ENCODE measurements at regions not wholly inside any gene's neighbourhood (a gene's known extent, or its start where the extent isn't known, plus 50 kb on each side); places are given as distances from the start of the nearest gene placed in this dataset.
"Not testable (repeated sequence)": the region's sequence is repeated elsewhere in the genome, so short reads cannot be mapped to it uniquely, and the experiment has no call there.

DNA sequence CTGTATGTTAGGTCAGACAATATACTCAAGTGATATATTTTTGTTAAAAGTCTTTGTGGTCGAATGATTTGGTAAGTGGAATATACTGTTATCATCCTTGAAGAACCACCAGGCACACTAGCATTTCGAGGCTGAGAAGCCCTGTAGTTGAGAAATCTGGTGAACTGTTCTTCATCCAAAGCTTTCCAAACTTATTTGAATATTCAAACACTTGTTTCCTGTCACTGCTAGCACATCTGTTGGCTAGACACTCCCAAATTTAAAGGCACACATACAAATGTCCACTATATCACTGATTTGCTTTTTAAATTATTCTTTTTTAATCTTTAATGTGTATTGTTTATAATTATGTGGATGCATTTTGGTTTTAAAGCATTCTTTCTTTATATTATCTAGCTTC is 241.9 kb upstream of the CNTNAP5 start:
- peaks cover 0 to 9% (median 0%) of the 10 kb centered on the region in 3 experiments for H3K9me3 ChIP-seq (ENCODE audit: control insufficient read depth in 2 of 3, low read length in 3 of 3)
- intact Hi-C loops (cut with micrococcal nuclease), result no loop called here
- DNase-seq, result no peak
- no peaks in the 10 kb centered on the region for H3K36me3 ChIP-seq (ENCODE audit: control insufficient read depth in 2 of 3, insufficient read depth in 3 of 3, low read length in 3 of 3)
- H3K4me3 ChIP-seq (ENCODE audit: low read length), result no peak overlapping the region
- H3K4me3 Mint-ChIP-seq, result no peak overlapping the region
- CTCF ChIA-PET, result no interaction called here
- no peaks in the 10 kb centered on the region for H3K4me1 Mint-ChIP-seq
- no peaks in the 10 kb centered on the region for H3K36me3 Mint-ChIP-seq
- no peak overlapping the region for H3K27ac Mint-ChIP-seq
- peaks cover 3 to 31% (median 7%) of the 10 kb centered on the region in 11 donors for H3K9me3 Mint-ChIP-seq
- H3K27me3 ChIP-seq (ENCODE audit: control insufficient read depth in 2 of 2, insufficient read depth in 2 of 2, low read length in 2 of 2), result no peaks in the 10 kb centered on the region
- POLR2A ChIA-PET, result no interaction called here
- H3K4me1 ChIP-seq (ENCODE audit: control insufficient read depth in 2 of 2, insufficient read depth in 2 of 2, low read length in 2 of 2), result no peaks in the 10 kb centered on the region
- H3K27ac ChIP-seq (ENCODE audit: low read depth, low read length), result no peak overlapping the region
- ATAC-seq, result no peak
- H3K27me3 Mint-ChIP-seq, result no peaks in the 10 kb centered on the region

DNA sequence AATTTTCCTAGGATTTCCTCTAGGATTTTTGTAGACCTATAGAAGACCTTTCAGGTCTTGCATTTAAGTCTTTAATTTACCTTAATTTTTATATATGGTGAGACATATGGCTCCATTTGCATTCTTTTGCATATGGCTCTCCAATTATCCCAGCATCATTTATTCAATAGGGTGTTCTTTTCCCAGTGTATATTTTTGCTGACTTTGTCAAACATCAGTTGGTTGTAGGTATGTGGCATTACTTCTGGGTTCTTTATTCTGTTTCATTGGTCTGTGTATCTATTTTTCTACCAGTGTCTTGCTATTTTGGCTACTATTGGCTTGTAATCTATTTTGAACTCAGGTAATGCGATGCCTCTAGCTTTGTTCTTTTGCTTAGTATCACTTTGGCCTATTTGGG is 239.8 kb upstream of the CNTNAP5 start:
- DNase-seq (no peak), ATAC-seq (no peak)
- H3K27ac ChIP-seq (ENCODE audit: low read depth, low read length), result no peak overlapping the region
- Mint-ChIP-seq H3K27ac (no peak overlapping the region), H3K27me3 (no peaks in the 10 kb centered on the region), H3K36me3 (no peaks in the 10 kb centered on the region), H3K4me1 (no peaks in the 10 kb centered on the region), H3K9me3 (peaks cover 2 to 31% (median 5%) of the 10 kb centered on the region in 11 donors), H3K4me3 (no peak overlapping the region)
- POLR2A ChIA-PET, result no interaction called here
- CTCF ChIA-PET, result no interaction called here
- H3K36me3 ChIP-seq (ENCODE audit: control insufficient read depth in 2 of 3, insufficient read depth in 3 of 3, low read length in 3 of 3), result no peaks in the 10 kb centered on the region
- intact Hi-C loops (cut with micrococcal nuclease), result no loop called here
- no peaks in the 10 kb centered on the region for H3K27me3 ChIP-seq (ENCODE audit: control insufficient read depth in 2 of 2, insufficient read depth in 2 of 2, low read length in 2 of 2)
- peaks cover 0 to 9% (median 0%) of the 10 kb centered on the region in 3 experiments for H3K9me3 ChIP-seq (ENCODE audit: control insufficient read depth in 2 of 3, low read length in 3 of 3)
- no peaks in the 10 kb centered on the region for H3K4me1 ChIP-seq (ENCODE audit: control insufficient read depth in 2 of 2, insufficient read depth in 2 of 2, low read length in 2 of 2)
- H3K4me3 ChIP-seq (ENCODE audit: low read length), result no peak overlapping the region

DNA sequence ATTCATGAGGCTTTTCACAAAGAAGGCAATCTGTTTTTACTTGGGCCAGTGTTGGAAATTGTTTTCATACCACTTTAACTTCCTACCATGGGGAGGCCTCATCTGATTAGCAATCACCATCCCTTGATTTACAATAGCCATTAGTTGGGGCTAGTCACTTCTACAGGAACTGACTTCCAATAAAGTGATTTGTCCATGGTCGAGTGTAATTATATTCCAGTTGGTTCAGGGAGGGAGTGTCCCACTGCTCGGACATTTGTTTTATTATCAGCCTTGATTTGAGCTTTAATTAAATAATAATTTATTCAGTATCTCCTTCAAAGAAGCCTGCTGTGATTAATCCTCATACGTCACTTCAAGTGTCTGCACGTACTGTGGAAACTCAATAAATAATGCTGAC is 233.9 kb upstream of the CNTNAP5 start:
- Mint-ChIP-seq H3K4me3 (no peak overlapping the region), H3K36me3 (no peaks in the 10 kb centered on the region), H3K27me3 (no peaks in the 10 kb centered on the region), H3K27ac (no peak overlapping the region), H3K4me1 (no peaks in the 10 kb centered on the region), H3K9me3 (peaks cover 2 to 21% (median 7%) of the 10 kb centered on the region in 11 donors)
- ATAC-seq (no peak), DNase-seq (no peak)
- intact Hi-C loops (cut with micrococcal nuclease), result no loop called here
- H3K4me3 ChIP-seq (ENCODE audit: low read length), result no peak overlapping the region
- POLR2A ChIA-PET, result no interaction called here
- no peaks in the 10 kb centered on the region for H3K9me3 ChIP-seq (ENCODE audit: control insufficient read depth in 2 of 3, low read length in 3 of 3)
- no peak overlapping the region for H3K27ac ChIP-seq (ENCODE audit: low read depth, low read length)
- CTCF ChIA-PET, result no interaction called here
- no peaks in the 10 kb centered on the region for H3K4me1 ChIP-seq (ENCODE audit: control insufficient read depth in 2 of 2, insufficient read depth in 2 of 2, low read length in 2 of 2)
- no peaks in the 10 kb centered on the region for H3K36me3 ChIP-seq (ENCODE audit: control insufficient read depth in 2 of 3, insufficient read depth in 3 of 3, low read length in 3 of 3)
- no peaks in the 10 kb centered on the region for H3K27me3 ChIP-seq (ENCODE audit: control insufficient read depth in 2 of 2, insufficient read depth in 2 of 2, low read length in 2 of 2)

DNA sequence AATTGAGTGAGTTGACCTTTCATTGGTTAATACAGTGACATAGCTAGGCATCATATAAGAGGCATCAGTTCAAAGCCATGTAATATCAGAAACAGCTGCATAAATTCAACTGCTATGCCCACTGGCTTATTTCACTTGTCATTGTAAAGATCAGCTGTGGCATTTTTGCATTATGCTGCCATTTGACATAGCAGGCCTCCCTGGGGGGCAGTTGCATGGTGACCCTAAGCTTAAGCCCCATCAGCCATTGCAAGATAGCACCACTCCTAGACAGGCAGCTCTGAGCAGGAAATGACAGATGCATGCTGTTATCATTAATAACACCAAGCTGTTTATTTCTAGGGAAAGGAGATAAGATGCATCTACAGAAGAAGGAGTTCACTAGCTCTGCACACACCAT is 233.4 kb upstream of the CNTNAP5 start:
- POLR2A ChIA-PET, result no interaction called here
- intact Hi-C loops (cut with micrococcal nuclease), result no loop called here
- no peaks in the 10 kb centered on the region for H3K4me1 ChIP-seq (ENCODE audit: control insufficient read depth in 2 of 2, insufficient read depth in 2 of 2, low read length in 2 of 2)
- DNase-seq (no peak), ATAC-seq (peak; percentile 37)
- CTCF ChIA-PET, result no interaction called here
- H3K27me3 Mint-ChIP-seq, result no peaks in the 10 kb centered on the region
- H3K9me3 ChIP-seq (ENCODE audit: control insufficient read depth in 2 of 3, low read length in 3 of 3), result no peaks in the 10 kb centered on the region
- no peaks in the 10 kb centered on the region for H3K4me1 Mint-ChIP-seq
- H3K4me3 ChIP-seq (ENCODE audit: low read length), result no peak overlapping the region
- H3K36me3 ChIP-seq (ENCODE audit: control insufficient read depth in 2 of 3, insufficient read depth in 3 of 3, low read length in 3 of 3), result no peaks in the 10 kb centered on the region
- no peak overlapping the region for H3K27ac ChIP-seq (ENCODE audit: low read depth, low read length)
- H3K27ac Mint-ChIP-seq, result no peak overlapping the region
- H3K27me3 ChIP-seq (ENCODE audit: control insufficient read depth in 2 of 2, insufficient read depth in 2 of 2, low read length in 2 of 2), result no peaks in the 10 kb centered on the region
- H3K36me3 Mint-ChIP-seq, result no peaks in the 10 kb centered on the region
- no peak overlapping the region for H3K4me3 Mint-ChIP-seq
- peaks cover 0 to 17% (median 6%) of the 10 kb centered on the region in 11 donors for H3K9me3 Mint-ChIP-seq

DNA sequence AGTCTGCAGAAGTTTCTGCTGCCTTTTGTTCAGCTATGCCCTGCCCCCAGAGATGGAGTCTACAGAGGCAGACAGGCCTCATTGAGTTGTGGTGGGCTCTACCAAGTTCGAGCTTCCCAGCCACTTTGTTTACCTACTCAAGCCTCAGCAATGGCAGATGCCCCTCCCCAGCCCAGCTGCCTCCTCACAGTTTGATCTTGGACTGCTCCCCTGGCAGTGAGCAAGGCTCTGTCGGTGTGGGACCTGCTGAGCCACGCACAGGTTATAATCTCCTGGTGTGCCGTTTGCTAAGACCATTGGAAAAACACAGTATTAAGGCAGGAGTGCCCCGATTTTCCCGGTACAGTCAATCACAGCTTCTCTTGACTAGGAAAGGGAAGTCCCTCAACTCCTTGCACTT is 221.0 kb upstream of the CNTNAP5 start:
- H3K4me3 Mint-ChIP-seq; POLR2A ChIA-PET; H3K27me3 ChIP-seq (ENCODE audit: control insufficient read depth in 2 of 2, insufficient read depth in 2 of 2, low read length in 2 of 2); H3K4me3 ChIP-seq (ENCODE audit: low read length); H3K27ac ChIP-seq (ENCODE audit: low read depth, low read length); H3K9me3 ChIP-seq (ENCODE audit: control insufficient read depth in 2 of 3, low read length in 3 of 3); H3K27me3 Mint-ChIP-seq; H3K4me1 Mint-ChIP-seq; H3K36me3 ChIP-seq (ENCODE audit: control insufficient read depth in 2 of 3, insufficient read depth in 3 of 3, low read length in 3 of 3); intact Hi-C loops (cut with micrococcal nuclease); H3K36me3 Mint-ChIP-seq; DNase-seq; H3K27ac Mint-ChIP-seq; H3K4me1 ChIP-seq (ENCODE audit: control insufficient read depth in 2 of 2, insufficient read depth in 2 of 2, low read length in 2 of 2); ATAC-seq; CTCF ChIA-PET: not testable (repeated sequence)
- H3K9me3 Mint-ChIP-seq, result peaks cover 12 to 48% (median 26%) of the 10 kb centered on the region in 11 donors

DNA sequence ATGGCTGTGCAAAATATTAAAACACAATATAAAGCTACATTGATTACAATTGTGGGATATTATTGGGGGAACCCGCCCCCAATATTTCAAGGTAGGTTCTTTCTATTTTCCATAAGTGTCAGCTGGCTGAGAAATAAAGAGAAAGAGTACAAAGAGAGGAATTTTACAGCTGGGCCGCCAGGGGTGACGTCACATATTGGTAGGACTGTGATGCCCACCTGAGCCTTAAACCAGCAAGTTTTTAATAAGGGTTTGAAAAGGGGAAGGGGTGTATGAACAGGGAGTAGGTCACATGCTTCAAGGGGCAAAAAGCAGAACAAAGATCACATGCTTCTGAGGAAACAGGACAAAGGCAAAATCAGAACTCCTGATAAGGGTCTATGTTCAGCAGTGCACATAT is 219.3 kb upstream of the CNTNAP5 start:
- H3K4me3 ChIP-seq (ENCODE audit: low read length); H3K27me3 Mint-ChIP-seq; H3K27me3 ChIP-seq (ENCODE audit: control insufficient read depth in 2 of 2, insufficient read depth in 2 of 2, low read length in 2 of 2); H3K4me1 Mint-ChIP-seq; H3K27ac ChIP-seq (ENCODE audit: low read depth, low read length); CTCF ChIA-PET; ATAC-seq; POLR2A ChIA-PET; H3K36me3 ChIP-seq (ENCODE audit: control insufficient read depth in 2 of 3, insufficient read depth in 3 of 3, low read length in 3 of 3); H3K36me3 Mint-ChIP-seq; H3K27ac Mint-ChIP-seq; H3K9me3 ChIP-seq (ENCODE audit: control insufficient read depth in 2 of 3, low read length in 3 of 3); DNase-seq; H3K4me1 ChIP-seq (ENCODE audit: control insufficient read depth in 2 of 2, insufficient read depth in 2 of 2, low read length in 2 of 2); H3K4me3 Mint-ChIP-seq; intact Hi-C loops (cut with micrococcal nuclease): not testable (repeated sequence)
- H3K9me3 Mint-ChIP-seq, result peaks cover 12 to 58% (median 31%) of the 10 kb centered on the region in 11 donors

DNA sequence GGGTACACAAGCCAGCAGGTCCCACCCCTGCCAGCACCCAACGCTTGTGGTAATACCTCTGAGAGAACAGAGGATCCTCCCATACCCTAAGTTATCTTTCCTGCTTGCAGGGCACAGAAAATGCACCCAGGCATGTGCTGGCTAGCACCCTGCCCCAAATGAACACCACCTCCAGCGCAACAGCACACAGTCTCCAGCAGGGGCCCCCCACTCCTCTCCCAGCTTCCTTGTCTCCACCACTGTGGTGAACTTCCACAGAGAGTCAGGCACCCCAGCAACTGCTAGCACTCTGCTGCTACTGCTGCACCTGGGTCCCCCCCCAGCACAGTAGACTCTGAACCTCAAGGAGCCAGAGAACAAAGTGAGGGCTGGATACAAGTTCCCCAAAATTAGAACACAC is 216.8 kb upstream of the CNTNAP5 start:
- Histone ChIP-seq H3K27me3 (ENCODE audit: control insufficient read depth in 2 of 2, insufficient read depth in 2 of 2, low read length in 2 of 2) (no peaks in the 10 kb centered on the region), H3K4me1 (ENCODE audit: control insufficient read depth in 2 of 2, insufficient read depth in 2 of 2, low read length in 2 of 2) (no peaks in the 10 kb centered on the region), H3K4me3 (ENCODE audit: low read length) (no peak overlapping the region), H3K27ac (ENCODE audit: low read depth, low read length) (no peak overlapping the region), H3K9me3 (ENCODE audit: control insufficient read depth in 2 of 3, low read length in 3 of 3) (peaks cover 0 to 3% (median 0%) of the 10 kb centered on the region in 3 experiments), H3K36me3 (ENCODE audit: control insufficient read depth in 2 of 3, insufficient read depth in 3 of 3, low read length in 3 of 3) (no peaks in the 10 kb centered on the region)
- Mint-ChIP-seq H3K9me3 (peaks cover 8 to 51% (median 20%) of the 10 kb centered on the region in 11 donors), H3K36me3 (no peaks in the 10 kb centered on the region), H3K27me3 (no peaks in the 10 kb centered on the region), H3K4me3 (no peak overlapping the region), H3K27ac (no peak overlapping the region), H3K4me1 (no peaks in the 10 kb centered on the region)
- no peak for ATAC-seq
- intact Hi-C loops (cut with micrococcal nuclease), result no loop called here
- POLR2A ChIA-PET, result no interaction called here
- no peak for DNase-seq
- CTCF ChIA-PET, result no interaction called here

Data from naive thymus-derived CD4-positive, alpha-beta T cell (primary cell).